H1 (cell line): ENCODE measurements at regions not wholly inside any gene's neighbourhood (a gene's known extent, or its start where the extent isn't known, plus 50 kb on each side); places are given as distances from the start of the nearest gene placed in this dataset.

Experiments used
- CTCF ChIA-PET: fragments of 300-600 bp; sonication (Branson Sonifier 250); formaldehyde crosslinking; loops from one replicate; lab custom pipeline; 2021; ENCODE audit not compliant: partially characterized antibody; lab: Charles Lee
- POLR2A ChIA-PET: fragments of 300-600 bp; sonication (Branson Sonifier 250); formaldehyde crosslinking; loops from one replicate; lab custom pipeline; 2021; ENCODE audit warnings: inconsistent platforms; ENCODE audit not compliant: partially characterized antibody; lab: Charles Lee
- DNase-seq, 2 experiments: peaks; one replicate each; pipeline versions ENCODE4 v3.0.0 to v3.0.0-alpha.2; 2010 to 2022; ENCODE audit warnings: low spot score in 2 of 2, low read depth in 1 of 2, mixed read lengths in 1 of 2
- FAIRE-seq: peaks from 2 replicates; lab custom pipeline; 2011; peaks lifted over from hg19 to GRCh38; lab: Jason Lieb, UNC
- H2AFZ ChIP-seq: 2 replicates; pipeline ENCODE4 v1.8.1; 2012; ENCODE audit warnings: low read length, inconsistent platforms
- H2AK5ac ChIP-seq: 2 replicates; pipeline ENCODE4 v1.6.1; 2013; ENCODE audit warnings: low read depth, low read length
- H2BK120ac ChIP-seq: replicated peaks from 2 replicates; pipeline ENCODE3; 2013; ENCODE audit warnings: low read depth, low read length, inconsistent platforms
- H2BK12ac ChIP-seq: 2 replicates; pipeline ENCODE4 v1.6.1; 2013; ENCODE audit warnings: low read depth, low read length
- H2BK15ac ChIP-seq: 2 replicates; pipeline ENCODE4 v1.6.1; 2013; ENCODE audit warnings: low read length
- H2BK20ac ChIP-seq: 2 replicates; pipeline ENCODE4 v1.6.1; 2013; ENCODE audit warnings: low read length
- H2BK5ac ChIP-seq: 2 replicates; pipeline ENCODE4 v1.6.1; 2013; ENCODE audit warnings: low read depth, low read length
- H3K14ac ChIP-seq: 2 replicates; pipeline ENCODE4 v1.6.1; 2013; ENCODE audit warnings: inconsistent platforms; ENCODE audit not compliant: insufficient read length
- H3K18ac ChIP-seq: 2 replicates; pipeline ENCODE4 v1.6.1; 2013; ENCODE audit warnings: low read length; ENCODE audit errors: extremely low read depth
- H3K23ac ChIP-seq: 2 replicates; pipeline ENCODE4 v1.6.1; 2013; ENCODE audit warnings: inconsistent platforms; ENCODE audit not compliant: insufficient read length
- H3K23me2 ChIP-seq: 2 replicates; pipeline ENCODE4 v1.6.1; 2013; ENCODE audit warnings: low read depth, low read length
- H3K27ac ChIP-seq: 2 replicates; pipeline ENCODE4 v1.6.1; 2011; ENCODE audit warnings: low read depth, low read length, inconsistent platforms
- H3K27me3 ChIP-seq, 4 experiments: replicated peaks in 1 of 4; 1 replicate in 1 of 4; 2 replicates in 3 of 4; pipeline versions ENCODE4 v1.6.1 to v1.8.1; 2011 to 2013; ENCODE audit warnings: low read length in 3 of 4, mild to moderate bottlenecking in 3 of 4, inconsistent platforms in 2 of 4, mixed read lengths in 2 of 4, moderate library complexity in 1 of 4; ENCODE audit not compliant: control insufficient read depth in 3 of 4, insufficient read depth in 3 of 4; ENCODE audit errors: extremely low read depth in 1 of 4
- H3K36me3 ChIP-seq, 4 experiments: 2 replicates each; pipeline versions ENCODE4 v1.6.1 to v1.8.1; 2011 to 2013; ENCODE audit warnings: mild to moderate bottlenecking in 4 of 4, low read length in 3 of 4, moderate library complexity in 2 of 4, control low read depth in 1 of 4, inconsistent platforms in 1 of 4; ENCODE audit not compliant: insufficient read depth in 4 of 4, control insufficient read depth in 2 of 4
- H3K4ac ChIP-seq: replicated peaks from 2 replicates; pipeline ENCODE3; 2013; ENCODE audit warnings: low read length, low read depth, mixed read lengths, inconsistent platforms; ENCODE audit not compliant: insufficient read length
- H3K4me1 ChIP-seq, 4 experiments: replicated peaks in 1 of 4; 1 replicate in 1 of 4; 2 replicates in 3 of 4; pipeline versions ENCODE4 v1.6.1 to v1.8.1; 2011 to 2013; ENCODE audit warnings: low read length in 3 of 4, inconsistent platforms in 2 of 4, mixed read lengths in 1 of 4; ENCODE audit not compliant: insufficient read depth in 4 of 4, control insufficient read depth in 3 of 4
- H3K4me2 ChIP-seq, 2 experiments: 2 replicates each; pipeline versions ENCODE4 v1.6.1 to v1.8.1; 2011 to 2013; ENCODE audit warnings: low read depth in 2 of 2, low read length in 2 of 2, control low read depth in 1 of 2, inconsistent platforms in 1 of 2, mild to moderate bottlenecking in 1 of 2; ENCODE audit not compliant: insufficient read depth in 1 of 2
- H3K4me3 ChIP-seq, 4 experiments: fragments of 200-600, 300-600 bp in 1 of 4; sonication (generic), shearing (Covaris generic), sonication (Bioruptor Twin) in 1 of 4; 2 replicates each; pipeline versions ENCODE4 v1.5.1 to v1.8.1; 2011 to 2016; ENCODE audit warnings: low read length in 4 of 4, low read depth in 3 of 4, control low read depth in 2 of 4, inconsistent platforms in 2 of 4, mild to moderate bottlenecking in 2 of 4, mixed read lengths in 1 of 4, moderate library complexity in 1 of 4; ENCODE audit not compliant: insufficient read depth in 2 of 4; ENCODE audit errors: extremely low read depth in 1 of 4
- H3K56ac ChIP-seq: replicated peaks from 2 replicates; pipeline ENCODE3; 2013; ENCODE audit warnings: low read depth, mild to moderate bottlenecking, mixed read lengths, low read length, inconsistent platforms; ENCODE audit not compliant: insufficient read length
- H3K79me1 ChIP-seq: 2 replicates; pipeline ENCODE4 v1.6.1; 2013; ENCODE audit warnings: low read depth, low read length, control low read depth
- H3K79me2 ChIP-seq, 2 experiments: 2 replicates each; pipeline versions ENCODE4 v1.6.1 to v1.8.1; 2012 to 2013; ENCODE audit warnings: low read length in 2 of 2, mild to moderate bottlenecking in 2 of 2, inconsistent platforms in 1 of 2; ENCODE audit not compliant: insufficient read depth in 2 of 2, control insufficient read depth in 1 of 2
- H3K9ac ChIP-seq, 4 experiments: replicated peaks in 1 of 4; 1 replicate in 1 of 4; 2 replicates in 3 of 4; pipeline versions ENCODE4 v1.6.1 to v1.8.1; 2011 to 2013; ENCODE audit warnings: low read depth in 3 of 4, low read length in 3 of 4, control low read depth in 2 of 4, mild to moderate bottlenecking in 2 of 4, moderate library complexity in 2 of 4, inconsistent platforms in 1 of 4; ENCODE audit errors: extremely low read depth in 1 of 4
- H3K9me3 ChIP-seq, 2 experiments: 2 replicates each; pipeline versions ENCODE4 v1.6.1 to v1.8.1; 2012 to 2013; ENCODE audit warnings: mild to moderate bottlenecking in 2 of 2, moderate library complexity in 2 of 2, control low read depth in 1 of 2, inconsistent platforms in 1 of 2, low read depth in 1 of 2, low read length in 1 of 2, mixed read lengths in 1 of 2; ENCODE audit not compliant: insufficient read depth in 2 of 2
- H4K20me1 ChIP-seq, 2 experiments: replicated peaks in 1 of 2; 2 replicates each; pipeline versions ENCODE3 to v1.8.1; 2011 to 2013; ENCODE audit warnings: inconsistent platforms in 2 of 2, low read length in 2 of 2, mild to moderate bottlenecking in 1 of 2; ENCODE audit not compliant: insufficient read depth in 2 of 2, control insufficient read depth in 1 of 2
- H4K5ac ChIP-seq: 2 replicates; pipeline ENCODE4 v1.6.1; 2013; ENCODE audit warnings: low read length, low read depth, mixed read lengths, inconsistent platforms; ENCODE audit not compliant: insufficient read length
- H4K8ac ChIP-seq: 2 replicates; pipeline ENCODE4 v1.8.0; 2013; ENCODE audit warnings: mild to moderate bottlenecking, moderate library complexity, low read length, inconsistent platforms; ENCODE audit not compliant: insufficient read depth; ENCODE audit errors: extremely low read depth
- H4K91ac ChIP-seq: replicated peaks from 2 replicates; pipeline ENCODE3; 2013; ENCODE audit warnings: low read length, mixed read lengths, inconsistent platforms; ENCODE audit not compliant: insufficient read length
- GABPA ChIP-seq: IDR thresholded peaks from 2 replicates; pipeline ENCODE4 v1.6.1; 2011; ENCODE audit warnings: mild to moderate bottlenecking, low read length, moderate library complexity, borderline replicate concordance; ENCODE audit not compliant: insufficient read depth
- JUN ChIP-seq: IDR thresholded peaks from 2 replicates; pipeline ENCODE4 v1.6.1; 2011; ENCODE audit warnings: low read depth, mild to moderate bottlenecking, improper control_type of control experiment, low read length
- RAD21 ChIP-seq, 2 experiments: IDR thresholded peaks in 1 of 2; conservative IDR thresholded peaks in 1 of 2; 2 replicates each; pipeline ENCODE4 v1.6.1; 2011; ENCODE audit warnings: low read depth in 2 of 2, low read length in 2 of 2, improper control_type of control experiment in 1 of 2, inconsistent platforms in 1 of 2, mild to moderate bottlenecking in 1 of 2, moderate library complexity in 1 of 2
- SIRT6 ChIP-seq: IDR thresholded peaks from one replicate; pipeline ENCODE4 v1.7.1; 2012; ENCODE audit warnings: low read length, inconsistent platforms
- TAF7 ChIP-seq: optimal IDR thresholded peaks from 2 replicates; pipeline ENCODE3; 2011; ENCODE audit warnings: low read depth, mild to moderate bottlenecking, inconsistent platforms, low read length, moderate library complexity, borderline replicate concordance
- TCF12 ChIP-seq: IDR thresholded peaks from 2 replicates; pipeline ENCODE4 v1.6.1; 2011; ENCODE audit warnings: low read depth, mild to moderate bottlenecking, low read length
- TEAD4 ChIP-seq: IDR thresholded peaks from 2 replicates; pipeline ENCODE4 v1.6.1; 2012; ENCODE audit warnings: low read depth, low read length, inconsistent platforms, mixed read lengths
- WGBS, 2 experiments: shearing (Covaris generic) in 1 of 2; methylation state at CpG; one replicate each; pipeline versions ENCODE4 v1.1.6 to v1.1.7; 2013 to 2015; ENCODE audit warnings: low lambda C conversion rate in 2 of 2, mixed read lengths in 2 of 2, inconsistent platforms in 1 of 2, low coverage in 1 of 2, missing lambda C conversion rate in 1 of 2; ENCODE audit not compliant: insufficient replicate concordance in 2 of 2, insufficient coverage in 1 of 2, insufficient read length in 1 of 2; ENCODE audit errors: extremely low coverage in 1 of 2, missing lambda C conversion rate in 1 of 2; 5-methylcytosine and 5-hydroxymethylcytosine counted together
- TF ChIP-seq, protein P1 (sequence below): IDR thresholded peaks from 2 replicates; pipeline ENCODE4 v1.6.1; 2012; ENCODE audit warnings: inconsistent platforms
- TF ChIP-seq, protein P2 (sequence below): IDR thresholded peaks from 2 replicates; pipeline ENCODE4 v1.6.1; 2012; ENCODE audit warnings: inconsistent platforms

DNA sequence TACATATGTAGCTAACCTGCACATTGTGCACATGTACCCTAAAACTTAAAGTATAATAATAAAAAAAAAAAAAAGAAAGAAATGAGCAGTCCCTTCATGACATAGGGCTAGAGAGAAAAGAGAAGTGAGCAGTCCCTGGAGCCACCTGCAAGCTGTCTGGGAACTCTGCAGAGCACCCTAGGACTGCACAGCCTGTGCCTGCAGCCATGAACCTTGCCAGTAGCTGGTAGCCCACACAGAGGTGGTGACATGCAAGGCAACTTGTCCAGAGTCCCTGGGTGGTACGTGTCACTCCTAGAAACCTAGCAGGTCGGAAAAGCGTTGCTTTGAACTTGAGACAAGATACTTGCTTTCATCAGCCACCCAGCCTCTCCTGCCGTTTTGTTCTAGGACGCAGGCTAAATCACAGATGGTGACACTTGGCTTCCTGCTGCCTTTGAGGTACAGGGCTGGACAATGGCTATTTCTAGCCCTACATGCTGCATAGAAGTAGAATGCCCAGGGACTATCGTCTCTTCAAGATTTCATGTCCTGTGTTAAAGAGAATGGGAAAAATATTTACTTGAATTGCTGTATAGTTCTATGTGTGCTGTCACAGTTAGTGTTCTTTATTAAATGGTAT, 260.9 kb downstream of the LTN1 start:
- 71% methylated on average over 6 of the region's 6 CpGs; no CpG with 5 or more reads in 1 of the 2 experiments for WGBS, 2 experiments
- Histone ChIP-seq H3K14ac (no peak overlapping the region), H2AK5ac (no peak overlapping the region), H3K23me2 (no peaks in the 10 kb centered on the region), H3K79me1 (no peaks in the 10 kb centered on the region), H4K20me1 (no peaks in the 10 kb centered on the region), H4K91ac (no peak overlapping the region), H4K8ac (no peak overlapping the region), H3K4me1 (no peaks in the 10 kb centered on the region), H3K4me3 (no peak overlapping the region), H3K27ac (no peak overlapping the region), H3K79me2 (no peaks in the 10 kb centered on the region), H3K27me3 (no peaks in the 10 kb centered on the region), H2BK12ac (no peak overlapping the region), H2AFZ (no peak overlapping the region), H3K4me2 (no peak overlapping the region), H2BK15ac (no peak overlapping the region), H3K18ac (no peak overlapping the region), H4K5ac (no peak overlapping the region), H3K23ac (no peak overlapping the region), H3K9ac (no peak overlapping the region; a peak in 1 of 7 replicates), H3K36me3 (no peaks in the 10 kb centered on the region), H3K4ac (no peak overlapping the region), H2BK20ac (no peak overlapping the region), H3K56ac (no peak overlapping the region), H3K9me3 (no peaks in the 10 kb centered on the region), H2BK120ac (no peak overlapping the region), H2BK5ac (no peak overlapping the region)
- no peak for TF ChIP-seq JUN
- TF ChIP-seq, protein P1, sequence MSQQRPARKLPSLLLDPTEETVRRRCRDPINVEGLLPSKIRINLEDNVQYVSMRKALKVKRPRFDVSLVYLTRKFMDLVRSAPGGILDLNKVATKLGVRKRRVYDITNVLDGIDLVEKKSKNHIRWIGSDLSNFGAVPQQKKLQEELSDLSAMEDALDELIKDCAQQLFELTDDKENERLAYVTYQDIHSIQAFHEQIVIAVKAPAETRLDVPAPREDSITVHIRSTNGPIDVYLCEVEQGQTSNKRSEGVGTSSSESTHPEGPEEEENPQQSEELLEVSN = no peak
- no peak for TF ChIP-seq RAD21 (IDR thresholded peaks at IDR 0.05 in 1 of 2, conservative IDR thresholded peaks at IDR 0.05 in 1 of 2; ENCODE audit: low read depth in 2 of 2, low read length in 2 of 2)
- no peak for TF ChIP-seq GABPA
- TF ChIP-seq SIRT6 = no peak
- no peak for TF ChIP-seq TCF12
- no peak for TF ChIP-seq TAF7
- TF ChIP-seq, protein P2, sequence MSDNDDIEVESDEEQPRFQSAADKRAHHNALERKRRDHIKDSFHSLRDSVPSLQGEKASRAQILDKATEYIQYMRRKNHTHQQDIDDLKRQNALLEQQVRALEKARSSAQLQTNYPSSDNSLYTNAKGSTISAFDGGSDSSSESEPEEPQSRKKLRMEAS = no peak
- no peak for TF ChIP-seq TEAD4
- CTCF ChIA-PET = no interaction called here
- POLR2A ChIA-PET = no interaction called here
- no peak for FAIRE-seq
- DNase-seq = no peak
